HCT116 (cell line): ENCODE measurements at regions not wholly inside any gene's neighbourhood (a gene's known extent, or its start where the extent isn't known, plus 50 kb on each side); places are given as distances from the start of the nearest gene placed in this dataset.

Experiments
- ATAC-seq: fragments of 200-7000 bp; cut with Tn5 transposase; 2 replicates; pipeline ENCODE4 v1.9.1; 2020; ENCODE audit warnings: mild to moderate bottlenecking, moderate library complexity
- BruUV-seq: library from RNA; stranded (reverse); fragments of 400-500 nt; replicated peaks from 2 replicates; lab custom pipeline; 2021; lab: Mats Ljungman, UMichigan
- CTCF ChIA-PET: fragments of 300-600 bp; sonication (Branson Sonifier 250); formaldehyde crosslinking; loops from one replicate; lab custom pipeline; 2021; ENCODE audit warnings: antibody characterized with exemption; lab: Charles Lee
- POLR2A ChIA-PET: fragments of 300-600, 350-600 bp; sonication (Branson Sonifier 250); formaldehyde crosslinking; loops from one replicate; lab custom pipeline; 2021; ENCODE audit warnings: antibody characterized with exemption; lab: Charles Lee
- RAD21 ChIA-PET, 2 experiments: fragments of 300-600 bp; sonication (Branson Sonifier 250); formaldehyde crosslinking; loops; one replicate each; lab custom pipeline; 2023; ENCODE audit warnings: low total read pairs in 2 of 2; ENCODE audit not compliant: uncharacterized antibody in 2 of 2, unreplicated experiment in 2 of 2, low non-redundant PET in 1 of 2; lab: Charles Lee
- DNase-seq: peaks from one replicate; pipeline ENCODE4 v3.0.0-alpha.2; 2010; ENCODE audit warnings: low read depth, low spot score
- H2AFZ ChIP-seq: fragments of 200-600 bp; shearing (Covaris generic), sonication (generic); 2 replicates; pipeline ENCODE4 v1.6.1; 2017; ENCODE audit warnings: low read depth, mixed run types, mixed read lengths, antibody characterized with exemption, low read length; ENCODE audit not compliant: poor library complexity, severe bottlenecking
- H3K27ac ChIP-seq: 2 replicates; pipeline ENCODE4 v1.5.1; 2012; ENCODE audit warnings: low read depth, low read length
- H3K27me3 ChIP-seq: fragments of 200-600 bp; sonication (generic); 2 replicates; pipeline ENCODE4 v1.6.1; 2016; ENCODE audit warnings: mixed run types, low read length, mixed read lengths; ENCODE audit not compliant: insufficient read depth
- H3K36me3 ChIP-seq, 2 experiments: fragments of 200-500 bp in 1 of 2; fragments of 200-600 bp in 1 of 2; sonication (Bioruptor generic) in 1 of 2; sonication (generic) in 1 of 2; 2 replicates each; pipeline versions ENCODE4 v1.5.1 to v1.6.1; 2014 to 2016; ENCODE audit warnings: low read length in 2 of 2, inconsistent platforms in 1 of 2, mixed read lengths in 1 of 2, mixed run types in 1 of 2; ENCODE audit not compliant: insufficient read depth in 2 of 2, control insufficient read depth in 1 of 2
- H3K4me1 ChIP-seq, 2 experiments: fragments of 200-600 bp in 1 of 2; sonication (generic) in 1 of 2; 2 replicates each; pipeline versions ENCODE4 v1.5.1 to v1.6.1; 2012 to 2017; ENCODE audit warnings: low read length in 2 of 2, inconsistent platforms in 1 of 2, mild to moderate bottlenecking in 1 of 2, mixed read lengths in 1 of 2, mixed run types in 1 of 2, moderate library complexity in 1 of 2; ENCODE audit not compliant: insufficient read depth in 2 of 2, control insufficient read depth in 1 of 2
- H3K4me2 ChIP-seq: fragments of 200-600 bp; sonication (generic); 2 replicates; pipeline ENCODE4 v1.6.1; 2017; ENCODE audit warnings: mixed run types, low read length, mixed read lengths
- H3K4me3 ChIP-seq, 2 experiments: fragments of 200-600 bp in 1 of 2; sonication (generic) in 1 of 2; replicated peaks in 1 of 2; 2 replicates each; pipeline ENCODE4 v1.5.1; 2011 to 2016; ENCODE audit warnings: low read length in 2 of 2, control low read depth in 1 of 2, low read depth in 1 of 2, mild to moderate bottlenecking in 1 of 2, mixed read lengths in 1 of 2, mixed run types in 1 of 2
- H3K79me2 ChIP-seq: fragments of 200-600 bp; sonication (generic); 2 replicates; pipeline ENCODE4 v1.6.1; 2017; ENCODE audit warnings: mild to moderate bottlenecking, mixed run types, low read length, moderate library complexity, mixed read lengths; ENCODE audit not compliant: insufficient read depth
- H3K9ac ChIP-seq: fragments of 200-600 bp; sonication (generic); 2 replicates; pipeline ENCODE4 v1.6.1; 2016; ENCODE audit warnings: low read length, mixed read lengths
- H3K9me2 ChIP-seq: fragments of 200-600 bp; sonication (generic), shearing (Covaris generic); 2 replicates; pipeline ENCODE4 v1.6.1; 2017; ENCODE audit warnings: mixed run types, mild to moderate bottlenecking, moderate library complexity; ENCODE audit not compliant: insufficient read depth
- H3K9me3 ChIP-seq, 2 experiments: fragments of 200-500 bp in 1 of 2; fragments of 200-600 bp in 1 of 2; sonication (Bioruptor generic) in 1 of 2; sonication (generic) in 1 of 2; 2 replicates each; pipeline ENCODE4 v1.6.1; 2014 to 2017; ENCODE audit warnings: low read length in 2 of 2, mixed read lengths in 2 of 2, inconsistent platforms in 1 of 2, low read depth in 1 of 2, mild to moderate bottlenecking in 1 of 2, mixed run types in 1 of 2, moderate library complexity in 1 of 2; ENCODE audit not compliant: control insufficient read depth in 1 of 2, insufficient read depth in 1 of 2
- H4K20me1 ChIP-seq: fragments of 200-600 bp; sonication (generic), shearing (Covaris generic); 2 replicates; pipeline ENCODE4 v1.6.1; 2017; ENCODE audit warnings: mixed run types, mild to moderate bottlenecking, moderate library complexity; ENCODE audit not compliant: insufficient read depth
- ATF3 ChIP-seq: IDR thresholded peaks from 2 replicates; pipeline ENCODE4 v1.6.1; 2012
- CBX3 ChIP-seq: IDR thresholded peaks from 2 replicates; pipeline ENCODE4 v1.6.1; 2012; ENCODE audit warnings: low read depth
- CTCF ChIP-seq, 3 experiments: fragments of 200-600 bp in 1 of 3; sonication (generic) in 1 of 3; IDR thresholded peaks in 2 of 3; conservative IDR thresholded peaks in 1 of 3; 2 replicates each; pipeline ENCODE4 v1.5.1; 2012 to 2017; ENCODE audit warnings: low read depth in 2 of 3, low read length in 2 of 3, antibody characterized with exemption in 1 of 3, borderline replicate concordance in 1 of 3, control low read depth in 1 of 3, mild to moderate bottlenecking in 1 of 3, mixed read lengths in 1 of 3, mixed run types in 1 of 3, moderate library complexity in 1 of 3; ENCODE audit not compliant: insufficient read depth in 1 of 3
- EZH2 ChIP-seq: fragments of 200-600 bp; sonication (generic); IDR thresholded peaks from 2 replicates; pipeline ENCODE4 v1.6.1; 2017; ENCODE audit warnings: antibody characterized with exemption, mixed run types
- POLR2A ChIP-seq: IDR thresholded peaks from 2 replicates; pipeline ENCODE4 v1.7.0; 2011; ENCODE audit warnings: borderline replicate concordance; ENCODE audit not compliant: insufficient read depth, insufficient read length; ENCODE audit errors: extremely low read depth
- SRF ChIP-seq: IDR thresholded peaks from 2 replicates; pipeline ENCODE4 v1.6.1; 2012; ENCODE audit warnings: low read depth
- YY1 ChIP-seq: IDR thresholded peaks from 2 replicates; pipeline ENCODE4 v1.6.1; 2011; ENCODE audit warnings: low read length, low read depth, moderate library complexity, mild to moderate bottlenecking; ENCODE audit not compliant: insufficient replicate concordance; ENCODE audit errors: extremely low read depth
- ZBTB33 ChIP-seq: IDR thresholded peaks from 2 replicates; pipeline ENCODE4 v1.6.1; 2011; ENCODE audit warnings: mild to moderate bottlenecking, low read length, moderate library complexity; ENCODE audit not compliant: insufficient replicate concordance; ENCODE audit errors: extremely low read depth
- intact Hi-C: fragments of 100-400 bp; cut with micrococcal nuclease; formaldehyde crosslinking; loops from 2 replicates; pipeline ENCODE4 v1.10.0; 2022

GRCh38 chr18:68121826-68122225 lies 593.1 kb downstream of the TMX3 start:
- ChIA-PET CTCF (no interaction called here), POLR2A (no interaction called here), RAD21 (no interaction called here)
- intact Hi-C loops, result no loop called here
- no TSS peak for BruUV-seq
- Histone ChIP-seq H3K4me2 (no peak overlapping the region), H3K36me3 (no peaks in the 10 kb centered on the region), H2AFZ (no peak overlapping the region), H3K27me3 (no peaks in the 10 kb centered on the region), H3K4me3 (no peak overlapping the region), H3K9ac (no peak overlapping the region), H3K9me2 (no peaks in the 10 kb centered on the region), H4K20me1 (no peaks in the 10 kb centered on the region), H3K9me3 (peaks cover 13 to 14% of the 10 kb centered on the region in 2 experiments; a peak in 2 of 4 replicates), H3K79me2 (no peaks in the 10 kb centered on the region), H3K27ac (no peak overlapping the region), H3K4me1 (no peaks in the 10 kb centered on the region)
- no peak for ATAC-seq
- no peak for DNase-seq
- TF ChIP-seq YY1, result no peak
- TF ChIP-seq CTCF (IDR thresholded peaks at IDR 0.05 in 2 of 3, conservative IDR thresholded peaks at IDR 0.05 in 1 of 3; ENCODE audit: borderline replicate concordance in 1 of 3, insufficient read depth in 1 of 3, low read depth in 2 of 3, low read length in 2 of 3), result no peak
- no peak for TF ChIP-seq POLR2A
- TF ChIP-seq SRF, result no peak

GRCh38 chr18:68121308-68121707 lies 593.6 kb downstream of the TMX3 start:
- H3K79me2 ChIP-seq, result no peaks in the 10 kb centered on the region
- ChIA-PET POLR2A (no interaction called here), CTCF (no interaction called here), RAD21 (no interaction called here)
- H3K27me3 ChIP-seq, result no peaks in the 10 kb centered on the region
- no peaks in the 10 kb centered on the region for H3K9me2 ChIP-seq
- H3K9me3 ChIP-seq, result peaks cover 13 to 17% of the 10 kb centered on the region in 2 experiments; a peak in 2 of 4 replicates
- no peak overlapping the region for H3K4me3 ChIP-seq
- no peak overlapping the region for H3K27ac ChIP-seq
- DNase-seq (no peak), ATAC-seq (no peak)
- no peak overlapping the region for H2AFZ ChIP-seq
- no peaks in the 10 kb centered on the region for H4K20me1 ChIP-seq
- no peak for TF ChIP-seq EZH2
- TF ChIP-seq POLR2A, result no peak
- no peak for TF ChIP-seq CBX3
- no peak for TF ChIP-seq ZBTB33
- no peak for TF ChIP-seq ATF3
- TF ChIP-seq YY1, result no peak
- H3K4me2 ChIP-seq, result no peak overlapping the region
- no peak overlapping the region for H3K9ac ChIP-seq
- no TSS peak for BruUV-seq
- H3K4me1 ChIP-seq, result no peaks in the 10 kb centered on the region
- intact Hi-C loops, result no loop called here
- H3K36me3 ChIP-seq, result no peaks in the 10 kb centered on the region
